Keratinocyte (primary cell): ENCODE measurements at regions not wholly inside any gene's neighbourhood (a gene's known extent, or its start where the extent isn't known, plus 50 kb on each side); places are given as distances from the start of the nearest gene placed in this dataset.
A peak's percentile ranks its signal among the peaks of the same experiment; 100 is the strongest.

Experiments used
- DNase-seq: peaks from one replicate; pipeline ENCODE4 v3.0.0-alpha.2; 2011; ENCODE audit warnings: low read depth, missing footprints, low spot score
- FAIRE-seq: peaks from 2 replicates; lab custom pipeline; 2011; peaks lifted over from hg19 to GRCh38; lab: Jason Lieb, UNC
- H2AFZ ChIP-seq: 2 replicates; pipeline ENCODE4 v1.6.0; 2012; ENCODE audit warnings: low read length, control low read depth, inconsistent platforms; ENCODE audit not compliant: control insufficient read depth
- H3K27ac ChIP-seq: 2 replicates; pipeline ENCODE4 v1.5.1; 2011; ENCODE audit warnings: low read length; ENCODE audit not compliant: control insufficient read depth, insufficient read depth
- H3K27me3 ChIP-seq: 3 replicates; pipeline ENCODE4 v1.6.0; 2011; ENCODE audit warnings: low read length; ENCODE audit not compliant: control insufficient read depth, insufficient read depth; ENCODE audit errors: extremely low read depth
- H3K36me3 ChIP-seq, 2 experiments: 2 replicates in 1 of 2; 3 replicates in 1 of 2; pipeline ENCODE4 v1.5.1; 2011; ENCODE audit warnings: low read length in 2 of 2, mild to moderate bottlenecking in 1 of 2; ENCODE audit not compliant: control insufficient read depth in 2 of 2, insufficient read depth in 2 of 2; ENCODE audit errors: extremely low read depth in 1 of 2
- H3K4me1 ChIP-seq: 3 replicates; pipeline ENCODE4 v1.5.1; 2011; ENCODE audit warnings: low read length; ENCODE audit not compliant: control insufficient read depth, insufficient read depth; ENCODE audit errors: extremely low read depth
- H3K4me2 ChIP-seq: 3 replicates; pipeline ENCODE4 v1.6.0; 2011; ENCODE audit warnings: low read depth, low read length; ENCODE audit not compliant: control insufficient read depth, insufficient read depth; ENCODE audit errors: extremely low read depth
- H3K4me3 ChIP-seq, 3 experiments: fragments of 200-600 bp in 1 of 3; sonication (generic) in 1 of 3; 2 replicates in 2 of 3; 3 replicates in 1 of 3; pipeline ENCODE4 v1.5.1; 2011 to 2016; ENCODE audit warnings: low read length in 3 of 3, mild to moderate bottlenecking in 3 of 3, control low read depth in 2 of 3, inconsistent platforms in 1 of 3, low read depth in 1 of 3, mixed read lengths in 1 of 3, mixed run types in 1 of 3, moderate library complexity in 1 of 3; ENCODE audit not compliant: control insufficient read depth in 2 of 3, insufficient read depth in 2 of 3; ENCODE audit errors: extremely low read depth in 1 of 3
- H3K79me2 ChIP-seq: 2 replicates; pipeline ENCODE4 v1.6.0; 2012; ENCODE audit warnings: low read length; ENCODE audit not compliant: control insufficient read depth, insufficient read depth
- H3K9ac ChIP-seq: 3 replicates; pipeline ENCODE4 v1.6.0; 2011; ENCODE audit warnings: low read length; ENCODE audit not compliant: control insufficient read depth, insufficient read depth; ENCODE audit errors: extremely low read depth
- H3K9me1 ChIP-seq: 3 replicates; pipeline ENCODE4 v1.6.0; 2011; ENCODE audit warnings: low read length; ENCODE audit not compliant: control insufficient read depth, insufficient read depth; ENCODE audit errors: extremely low read depth
- H3K9me3 ChIP-seq: 2 replicates; pipeline ENCODE4 v1.5.1; 2012; ENCODE audit warnings: low read depth, low read length; ENCODE audit not compliant: control insufficient read depth
- H4K20me1 ChIP-seq: 3 replicates; pipeline ENCODE4 v1.6.0; 2011; ENCODE audit warnings: low read length; ENCODE audit not compliant: control insufficient read depth, insufficient read depth; ENCODE audit errors: extremely low read depth
- EZH2 ChIP-seq: IDR thresholded peaks from one replicate; pipeline ENCODE4 v1.6.1; 2012; ENCODE audit warnings: inconsistent platforms, mild to moderate bottlenecking, low read length, moderate library complexity
- dilution Hi-C: fragments of 300-500 bp; cut with MboI; formaldehyde crosslinking; loops from one replicate; pipeline ENCODE4 v1.7.0; 2020; ENCODE audit warnings: low sequenced_read_pairs; ENCODE audit not compliant: extremely low pct_ligation_motif_present
- TF ChIP-seq, protein P1 (sequence below), 3 experiments: IDR thresholded peaks in 1 of 3; conservative IDR thresholded peaks in 1 of 3; optimal IDR thresholded peaks in 1 of 3; 2 replicates in 2 of 3; 3 replicates in 1 of 3; pipeline versions ENCODE3 to v1.5.1; 2011; ENCODE audit warnings: low read length in 3 of 3, mild to moderate bottlenecking in 3 of 3, moderate library complexity in 2 of 3, control low read depth in 1 of 3, inconsistent platforms in 1 of 3; ENCODE audit not compliant: insufficient read depth in 2 of 3; ENCODE audit errors: extremely low read depth in 1 of 3

DNA sequence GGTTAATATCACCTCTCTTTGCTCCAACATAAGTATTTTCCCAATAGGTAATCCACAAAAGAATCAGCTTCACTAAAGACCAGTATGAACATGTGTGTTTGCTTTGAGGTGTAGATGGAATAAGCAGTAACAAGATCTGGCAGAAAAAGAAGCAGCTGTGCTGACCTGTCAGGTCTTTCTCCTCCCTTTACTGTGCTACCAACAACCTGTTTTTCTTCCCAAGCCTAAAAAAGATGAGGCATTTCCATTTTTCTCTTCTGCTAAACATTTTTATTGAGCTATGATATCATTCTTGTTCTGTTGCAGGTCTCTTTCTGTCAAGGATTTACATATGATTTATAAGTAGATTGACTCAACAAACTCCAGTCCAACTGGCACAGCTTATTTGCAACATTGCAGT lies 315.2 kb upstream of the GLI3 start:
- DNase-seq, result no peak
- Histone ChIP-seq H3K27me3 (no peaks in the 10 kb centered on the region), H2AFZ (no peak overlapping the region), H3K27ac (no peak overlapping the region), H3K9ac (no peak overlapping the region), H3K4me3 (no peak overlapping the region), H3K9me3 (no peaks in the 10 kb centered on the region), H4K20me1 (no peaks in the 10 kb centered on the region), H3K4me2 (no peak overlapping the region), H3K4me1 (peaks cover 30% of the 10 kb centered on the region), H3K9me1 (no peaks in the 10 kb centered on the region), H3K79me2 (no peaks in the 10 kb centered on the region), H3K36me3 (no peaks in the 10 kb centered on the region)
- no peak for TF ChIP-seq EZH2
- TF ChIP-seq, protein P1, sequence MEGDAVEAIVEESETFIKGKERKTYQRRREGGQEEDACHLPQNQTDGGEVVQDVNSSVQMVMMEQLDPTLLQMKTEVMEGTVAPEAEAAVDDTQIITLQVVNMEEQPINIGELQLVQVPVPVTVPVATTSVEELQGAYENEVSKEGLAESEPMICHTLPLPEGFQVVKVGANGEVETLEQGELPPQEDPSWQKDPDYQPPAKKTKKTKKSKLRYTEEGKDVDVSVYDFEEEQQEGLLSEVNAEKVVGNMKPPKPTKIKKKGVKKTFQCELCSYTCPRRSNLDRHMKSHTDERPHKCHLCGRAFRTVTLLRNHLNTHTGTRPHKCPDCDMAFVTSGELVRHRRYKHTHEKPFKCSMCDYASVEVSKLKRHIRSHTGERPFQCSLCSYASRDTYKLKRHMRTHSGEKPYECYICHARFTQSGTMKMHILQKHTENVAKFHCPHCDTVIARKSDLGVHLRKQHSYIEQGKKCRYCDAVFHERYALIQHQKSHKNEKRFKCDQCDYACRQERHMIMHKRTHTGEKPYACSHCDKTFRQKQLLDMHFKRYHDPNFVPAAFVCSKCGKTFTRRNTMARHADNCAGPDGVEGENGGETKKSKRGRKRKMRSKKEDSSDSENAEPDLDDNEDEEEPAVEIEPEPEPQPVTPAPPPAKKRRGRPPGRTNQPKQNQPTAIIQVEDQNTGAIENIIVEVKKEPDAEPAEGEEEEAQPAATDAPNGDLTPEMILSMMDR (optimal IDR thresholded peaks at IDR 0.05 in 1 of 3, IDR thresholded peaks at IDR 0.05 in 1 of 3, conservative IDR thresholded peaks at IDR 0.05 in 1 of 3; ENCODE audit: extremely low read depth in 1 of 3, insufficient read depth in 2 of 3, low read length in 3 of 3), result no peak
- FAIRE-seq, result peak; percentile 65
- dilution Hi-C loops, result no loop called here

DNA sequence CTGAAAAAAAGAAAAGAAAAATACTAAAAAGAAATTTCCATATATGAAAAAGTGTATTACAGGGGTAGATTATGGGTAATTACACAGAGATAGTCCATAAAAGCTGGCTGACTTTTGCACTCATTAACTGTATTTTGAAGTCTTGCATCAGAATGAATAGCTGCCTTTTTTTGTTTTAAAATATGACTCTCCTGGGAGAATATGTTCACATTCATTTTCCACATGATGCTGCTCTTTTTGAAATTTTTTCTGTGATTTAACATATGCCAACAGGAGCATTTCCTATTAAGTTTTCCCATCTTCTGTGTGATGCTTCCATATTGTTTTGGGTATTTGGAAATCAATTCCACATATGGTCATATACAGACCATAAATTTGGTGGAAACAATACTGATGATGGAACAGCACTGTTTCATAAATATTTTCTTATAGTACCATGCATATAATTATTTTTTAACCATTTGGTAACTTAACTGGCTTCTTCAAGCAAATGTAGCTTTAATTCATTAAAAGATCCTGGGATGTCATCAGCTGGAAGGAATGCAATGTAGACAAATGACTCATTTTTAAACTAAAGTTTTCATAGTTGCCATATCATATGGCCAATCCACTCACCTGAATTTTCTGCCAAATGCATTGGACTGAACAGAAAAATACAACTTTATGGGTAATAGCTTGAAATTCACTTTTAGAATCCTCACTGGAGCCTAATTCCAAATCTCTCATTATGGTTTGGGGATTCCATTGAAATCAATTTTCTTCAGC lies 313.9 kb upstream of the GLI3 start:
- no peak for TF ChIP-seq EZH2
- no peaks in the 10 kb centered on the region for H4K20me1 ChIP-seq
- peak; percentile 66 for FAIRE-seq
- H3K9me3 ChIP-seq, result no peaks in the 10 kb centered on the region
- DNase-seq, result no peak
- no peaks in the 10 kb centered on the region for H3K9me1 ChIP-seq
- H3K79me2 ChIP-seq, result no peaks in the 10 kb centered on the region
- H3K9ac ChIP-seq, result no peak overlapping the region
- no peak overlapping the region for H3K4me3 ChIP-seq
- H3K4me1 ChIP-seq, result peaks cover 30% of the 10 kb centered on the region
- no peak overlapping the region for H2AFZ ChIP-seq
- H3K4me2 ChIP-seq, result no peak overlapping the region
- dilution Hi-C loops, result no loop called here
- no peak overlapping the region for H3K27ac ChIP-seq
- H3K36me3 ChIP-seq, result no peaks in the 10 kb centered on the region
- no peaks in the 10 kb centered on the region for H3K27me3 ChIP-seq
